GM23338 (cell line): ENCODE measurements at regions not wholly inside any gene's neighbourhood (a gene's known extent, or its start where the extent isn't known, plus 50 kb on each side); places are given as distances from the start of the nearest gene placed in this dataset.

Experiments used
- ATAC-seq: fragments of 200-7000 bp; cut with Tn5 transposase; 3 replicates; pipeline ENCODE4 v1.9.1; 2020
- DNase-seq: peaks from one replicate; pipeline ENCODE4 v3.0.0-alpha.2; 2015; ENCODE audit warnings: low spot score
- H2AFZ ChIP-seq: fragments of 200-600 bp; sonication (generic); 2 replicates; pipeline ENCODE4 v1.8.0; 2016; ENCODE audit warnings: antibody characterized with exemption, mild to moderate bottlenecking, moderate library complexity
- H3F3A ChIP-seq: fragments of 200-600 bp; sonication (generic); replicated peaks from 2 replicates; pipeline ENCODE4 v1.8.0; 2017; ENCODE audit warnings: antibody characterized with exemption, mixed run types, low read depth
- H3K27ac ChIP-seq: fragments of 200-600 bp; sonication (generic); 2 replicates; pipeline ENCODE4 v1.6.1; 2016; ENCODE audit warnings: low read depth
- H3K27me3 ChIP-seq: fragments of 200-600 bp; sonication (generic); 2 replicates; pipeline ENCODE4 v1.8.0; 2016; ENCODE audit warnings: mild to moderate bottlenecking, mixed run types, moderate library complexity; ENCODE audit not compliant: insufficient read depth
- H3K36me3 ChIP-seq: fragments of 200-600 bp; sonication (generic); 2 replicates; pipeline ENCODE4 v1.8.0; 2016; ENCODE audit warnings: mild to moderate bottlenecking; ENCODE audit not compliant: insufficient read depth
- H3K4me1 ChIP-seq: fragments of 200-600 bp; sonication (generic); 2 replicates; pipeline ENCODE4 v1.8.0; 2016; ENCODE audit warnings: mild to moderate bottlenecking, moderate library complexity; ENCODE audit not compliant: insufficient read depth
- H3K4me2 ChIP-seq: fragments of 200-600 bp; sonication (generic); 2 replicates; pipeline ENCODE4 v1.7.1; 2017; ENCODE audit warnings: mixed run types
- H3K4me3 ChIP-seq: fragments of 200-600 bp; sonication (generic); 2 replicates; pipeline ENCODE4 v1.6.1; 2016; ENCODE audit warnings: mixed run types
- H3K79me2 ChIP-seq: fragments of 200-600 bp; sonication (generic); replicated peaks from 2 replicates; pipeline ENCODE4 v1.8.0; 2017; ENCODE audit warnings: mild to moderate bottlenecking; ENCODE audit not compliant: insufficient read depth
- H3K9me2 ChIP-seq: fragments of 200-600 bp; sonication (generic); 2 replicates; pipeline ENCODE4 v1.8.0; 2017; ENCODE audit not compliant: insufficient read depth
- H4K20me1 ChIP-seq: fragments of 200-600 bp; sonication (generic); replicated peaks from 2 replicates; pipeline ENCODE4 v1.8.0; 2017; ENCODE audit warnings: mild to moderate bottlenecking; ENCODE audit not compliant: insufficient read depth
- H3K27ac Mint-ChIP-seq: 2 replicates; pipeline ENCODE4 v1.8.0; 2020; ENCODE audit warnings: inconsistent platforms, mild to moderate bottlenecking, moderate library complexity, mixed read lengths
- H3K27me3 Mint-ChIP-seq: 3 replicates; pipeline ENCODE4 v1.8.0; 2022; ENCODE audit warnings: low read depth, mild to moderate bottlenecking, moderate library complexity, mixed read lengths, inconsistent platforms; ENCODE audit not compliant: insufficient read depth, poor library complexity
- H3K36me3 Mint-ChIP-seq: 3 replicates; pipeline ENCODE4 v1.8.0; 2021; ENCODE audit warnings: low read depth, mild to moderate bottlenecking, inconsistent platforms, moderate library complexity, mixed read lengths
- H3K4me1 Mint-ChIP-seq: 3 replicates; pipeline ENCODE4 v1.8.0; 2020; ENCODE audit warnings: mild to moderate bottlenecking, inconsistent platforms, mixed read lengths
- H3K4me3 Mint-ChIP-seq: 3 replicates; pipeline ENCODE4 v1.8.0; 2021; ENCODE audit warnings: moderate library complexity, mild to moderate bottlenecking, inconsistent platforms, mixed read lengths
- H3K9me3 Mint-ChIP-seq: 3 replicates; pipeline ENCODE4 v1.8.0; 2020; ENCODE audit warnings: moderate library complexity, mild to moderate bottlenecking, inconsistent platforms, mixed read lengths
- CTCF ChIP-seq, 2 experiments: fragments of 200-600 bp in 1 of 2; sonication (generic) in 1 of 2; conservative IDR thresholded peaks; 2 replicates each; pipeline versions ENCODE4 v1.5.1 to v1.6.1; 2016 to 2017; ENCODE audit warnings: antibody characterized with exemption in 2 of 2, low read depth in 2 of 2, mild to moderate bottlenecking in 2 of 2, moderate library complexity in 1 of 2
- ETS1 ChIP-seq: IDR thresholded peaks from 2 replicates; pipeline ENCODE4 v1.6.1; 2016; ENCODE audit warnings: antibody characterized with exemption
- EZH2 ChIP-seq: fragments of 200-600 bp; sonication (generic); IDR thresholded peaks from one replicate; pipeline ENCODE4 v1.8.0; 2017; ENCODE audit warnings: antibody characterized with exemption, mild to moderate bottlenecking, low read depth; ENCODE audit not compliant: unreplicated experiment
- EZH2phosphoT487 ChIP-seq: fragments of 200-600 bp; sonication (generic); IDR thresholded peaks from one replicate; pipeline ENCODE4 v1.8.1; 2018; ENCODE audit warnings: antibody characterized with exemption; ENCODE audit not compliant: unreplicated experiment
- JUNB ChIP-seq: IDR thresholded peaks from one replicate; pipeline ENCODE4 v1.6.1; 2016; ENCODE audit warnings: antibody characterized with exemption; ENCODE audit not compliant: unreplicated experiment
- NANOG ChIP-seq: IDR thresholded peaks from 2 replicates; pipeline ENCODE4 v1.6.1; 2016; ENCODE audit warnings: antibody characterized with exemption, borderline replicate concordance
- STAT1 ChIP-seq: IDR thresholded peaks from one replicate; pipeline ENCODE4 v1.6.1; 2016; ENCODE audit warnings: antibody characterized with exemption; ENCODE audit not compliant: unreplicated experiment
- ZNF462 ChIP-seq: fragments of 250-450 bp; sonication (Bioruptor Pico); IDR thresholded peaks from 2 replicates; pipeline ENCODE4 v1.5.0; 2020; ENCODE audit warnings: mild to moderate bottlenecking, moderate library complexity

- no peaks in the 10 kb centered on the region for H3K27me3 Mint-ChIP-seq
These were observed 1217.3 kb downstream of the CDY2B start for GRCh38 chrY:16662741-16663140.

GRCh38 chrY:16659340-16659739 lies 1220.7 kb downstream of the CDY2B start:
- Histone ChIP-seq H3K4me3 (no peak overlapping the region), H3F3A (no peaks in the 10 kb centered on the region), H3K4me2 (no peak overlapping the region), H3K36me3 (no peaks in the 10 kb centered on the region), H4K20me1 (no peaks in the 10 kb centered on the region), H3K4me1 (no peaks in the 10 kb centered on the region), H3K9me2 (no peaks in the 10 kb centered on the region), H2AFZ (no peak overlapping the region), H3K27me3 (no peaks in the 10 kb centered on the region), H3K79me2 (no peaks in the 10 kb centered on the region), H3K27ac (no peak overlapping the region)
- DNase-seq (no peak), ATAC-seq (no peak)
- Mint-ChIP-seq H3K27me3 (no peaks in the 10 kb centered on the region), H3K9me3 (no peaks in the 10 kb centered on the region), H3K4me1 (no peaks in the 10 kb centered on the region), H3K36me3 (no peaks in the 10 kb centered on the region), H3K27ac (no peak overlapping the region), H3K4me3 (no peak overlapping the region)
- TF ChIP-seq NANOG (no peak), JUNB (no peak), ETS1 (no peak), CTCF (conservative IDR thresholded peaks at IDR 0.05; ENCODE audit: low read depth in 2 of 2) (no peak), STAT1 (no peak), ZNF462 (CRISPR knock-in tag) (no peak), EZH2phosphoT487 (no peak), EZH2 (no peak)

More at GRCh38 chrY:16662741-16663140, 1217.3 kb downstream of the CDY2B start:
- H3K27me3 ChIP-seq = no peaks in the 10 kb centered on the region
- no peaks in the 10 kb centered on the region for H3K36me3 Mint-ChIP-seq
- no peak overlapping the region for H3K4me2 ChIP-seq
- H3K4me1 ChIP-seq = no peaks in the 10 kb centered on the region
- no peak overlapping the region for H3K27ac ChIP-seq
- H3K9me2 ChIP-seq = no peaks in the 10 kb centered on the region
- no peaks in the 10 kb centered on the region for H3K36me3 ChIP-seq
- H2AFZ ChIP-seq = no peak overlapping the region
- ATAC-seq (no peak), DNase-seq (peak; percentile 11)
- no peak overlapping the region for H3K4me3 Mint-ChIP-seq
- no peaks in the 10 kb centered on the region for H3K79me2 ChIP-seq
- no peaks in the 10 kb centered on the region for H4K20me1 ChIP-seq
- H3K27ac Mint-ChIP-seq = no peak overlapping the region
- no peak for TF ChIP-seq JUNB
- peak; percentile 18 to 45 for TF ChIP-seq CTCF (conservative IDR thresholded peaks at IDR 0.05; ENCODE audit: low read depth in 2 of 2)
- H3K4me3 ChIP-seq = no peak overlapping the region
- no peaks in the 10 kb centered on the region for H3K9me3 Mint-ChIP-seq
- no peaks in the 10 kb centered on the region for H3K4me1 Mint-ChIP-seq
- H3F3A ChIP-seq = no peaks in the 10 kb centered on the region
